Superior temporal gyrus (tissue), 1 donor: ENCODE measurements at regions not wholly inside any gene's neighbourhood (a gene's known extent, or its start where the extent isn't known, plus 50 kb on each side); places are given as distances from the start of the nearest gene placed in this dataset.
"Not testable (repeated sequence)": the region's sequence is repeated elsewhere in the genome, so short reads cannot be mapped to it uniquely, and the experiment has no call there.

ENCODE experiments used
- DNase-seq: peaks from one replicate; pipeline ENCODE4 v3.0.0-alpha.2; 2016; ENCODE audit errors: extremely low spot score

GRCh38 chr12:8390001-8390777, 65.6 kb upstream of the CLEC6A start:
- DNase-seq, result peak; percentile 14

- peak; percentile 39 for DNase-seq
Observed at GRCh38 chr12:8396225-8397071, 59.3 kb upstream of the CLEC6A start.

- DNase-seq, result not testable (repeated sequence)
Observed at GRCh38 chr12:8397378-8397777, 58.4 kb upstream of the CLEC6A start.

GRCh38 chr12:8399496-8400034, 56.2 kb upstream of the CLEC6A start:
- not testable (repeated sequence) for DNase-seq

GRCh38 chr12:8403834-8404233, 51.9 kb upstream of the CLEC6A start:
- DNase-seq, result not testable (repeated sequence)

GRCh38 chr12:8404341-8404740, 51.4 kb upstream of the CLEC6A start:
- not testable (repeated sequence) for DNase-seq
